GM19023 (cell line): ENCODE measurements at regions not wholly inside any gene's neighbourhood (a gene's known extent, or its start where the extent isn't known, plus 50 kb on each side); places are given as distances from the start of the nearest gene placed in this dataset.
"Not testable (repeated sequence)": the region's sequence is repeated elsewhere in the genome, so short reads cannot be mapped to it uniquely, and the experiment has no call there.

Source experiments
- ATAC-seq: cut with Tn5 transposase; IDR thresholded peaks from one replicate; pipeline ENCODE4 v1.9.1; 2021; ENCODE audit warnings: mild to moderate bottlenecking, moderate library complexity; ENCODE audit not compliant: unreplicated experiment

DNA sequence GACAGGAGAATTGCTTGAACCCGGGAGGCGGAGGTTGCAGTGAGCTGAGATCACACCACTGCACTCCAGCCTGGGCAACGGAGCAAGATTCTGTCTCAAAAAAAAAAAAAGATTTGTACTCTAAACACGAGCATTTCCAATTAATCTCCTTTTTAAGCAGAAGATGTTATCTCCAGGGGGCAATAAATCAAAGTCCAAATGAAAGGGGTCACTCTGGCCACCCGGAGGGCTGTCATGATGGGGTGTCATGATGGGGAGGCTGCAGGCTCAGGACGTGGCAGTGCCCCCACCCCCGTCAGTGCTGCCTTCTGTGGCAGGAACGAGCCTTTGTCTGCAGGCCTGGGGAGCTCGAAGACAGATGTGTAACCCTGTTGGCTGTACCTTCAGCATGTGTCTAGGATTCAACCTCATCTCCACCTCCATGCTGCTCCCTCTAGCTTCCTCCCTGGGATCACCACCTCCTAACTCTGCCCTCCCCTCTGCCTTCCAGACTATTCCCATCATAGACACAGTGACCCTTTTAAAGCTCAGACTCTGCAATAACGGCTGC lies 76.9 kb upstream of the YWHAQ start:
- no peak for ATAC-seq

- no peak for ATAC-seq
Measured at GRCh38 chr2:9708683-9709538, 78.1 kb upstream of the YWHAQ start.

- no peak for ATAC-seq
Measured at GRCh38 chr2:9709539-9710285, 78.9 kb upstream of the YWHAQ start.

GRCh38 chr2:9710311-9710710 lies 79.5 kb upstream of the YWHAQ start:
- ATAC-seq: no peak

GRCh38 chr2:9712263-9712662 lies 81.5 kb upstream of the YWHAQ start:
- no peak for ATAC-seq

- no peak for ATAC-seq
Measured at GRCh38 chr2:9714630-9715214, 83.9 kb upstream of the YWHAQ start.

GRCh38 chr2:9715238-9715637 lies 84.4 kb upstream of the YWHAQ start:
- no peak for ATAC-seq

GRCh38 chr2:9717886-9718451 lies 87.2 kb upstream of the YWHAQ start:
- ATAC-seq: no peak

GRCh38 chr2:9720352-9721093 lies 89.7 kb upstream of the YWHAQ start:
- no peak for ATAC-seq

GRCh38 chr2:9721344-9721743 lies 90.5 kb upstream of the YWHAQ start:
- no peak for ATAC-seq

- no peak for ATAC-seq
Measured at GRCh38 chr2:9722451-9722850, 91.7 kb upstream of the YWHAQ start.

DNA sequence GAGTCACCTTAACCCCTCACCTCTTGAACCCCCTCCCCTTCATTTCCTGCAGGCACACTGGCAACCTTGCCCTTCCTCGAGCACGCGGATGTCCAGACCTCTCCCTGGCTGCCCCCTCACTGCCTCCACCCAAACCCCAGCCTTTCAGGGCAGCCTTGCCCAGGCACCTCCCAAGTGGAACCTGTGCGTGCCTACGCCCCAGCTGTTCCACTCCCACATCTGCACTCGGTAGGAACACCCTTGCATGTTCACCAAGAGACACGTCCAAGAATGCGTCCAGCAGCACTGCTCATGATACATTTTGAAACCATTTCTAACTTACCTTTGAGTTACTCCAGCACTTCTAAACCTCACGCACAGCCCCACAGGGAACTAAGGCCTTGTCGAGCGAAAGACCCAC lies 93.8 kb upstream of the YWHAQ start:
- no peak for ATAC-seq

- no peak for ATAC-seq
Measured at GRCh38 chr2:9725106-9725505, 94.3 kb upstream of the YWHAQ start.

- ATAC-seq: not testable (repeated sequence)
Measured at GRCh38 chr2:9726016-9726415, 95.2 kb upstream of the YWHAQ start.

- ATAC-seq: not testable (repeated sequence)
Measured at GRCh38 chr2:9730523-9730922, 99.7 kb upstream of the YWHAQ start.

DNA sequence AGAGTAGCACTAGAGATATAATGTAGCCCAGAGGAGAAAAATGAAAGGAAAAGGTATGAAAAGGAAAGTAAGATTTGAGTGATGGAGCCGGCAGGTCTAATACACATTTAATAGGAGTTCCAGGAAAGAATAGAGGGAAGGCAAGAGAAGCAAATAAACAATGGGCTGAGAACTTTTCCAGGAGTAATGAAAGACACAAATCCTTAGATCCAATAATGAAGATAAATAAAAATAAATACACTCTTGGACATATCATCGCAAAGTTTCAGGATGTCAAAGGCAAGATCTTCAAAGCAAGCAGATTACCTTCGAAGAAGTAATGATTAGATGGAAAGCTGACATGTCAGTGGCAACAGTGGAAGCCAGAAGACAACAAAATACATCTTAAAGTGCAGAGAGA lies 102.0 kb upstream of the YWHAQ start:
- ATAC-seq: no peak

DNA sequence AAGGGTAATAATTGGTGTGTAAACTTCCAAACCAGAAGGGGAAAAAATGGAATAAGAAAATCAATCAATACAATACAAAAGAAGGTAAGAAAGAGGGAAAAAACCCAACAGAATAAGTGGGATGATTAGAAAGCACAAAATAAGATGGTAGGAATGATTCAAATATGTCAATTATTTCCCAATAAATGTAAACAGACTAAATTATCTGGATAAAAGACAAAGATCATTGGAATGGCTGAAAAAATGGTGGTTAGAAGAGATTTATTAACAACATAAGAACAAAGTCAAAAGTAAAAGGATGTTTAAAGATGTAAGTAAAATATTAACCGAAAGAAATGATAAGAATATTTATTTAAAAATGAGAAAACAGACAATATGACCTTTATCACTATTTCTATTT lies 103.5 kb upstream of the YWHAQ start:
- no peak for ATAC-seq

DNA sequence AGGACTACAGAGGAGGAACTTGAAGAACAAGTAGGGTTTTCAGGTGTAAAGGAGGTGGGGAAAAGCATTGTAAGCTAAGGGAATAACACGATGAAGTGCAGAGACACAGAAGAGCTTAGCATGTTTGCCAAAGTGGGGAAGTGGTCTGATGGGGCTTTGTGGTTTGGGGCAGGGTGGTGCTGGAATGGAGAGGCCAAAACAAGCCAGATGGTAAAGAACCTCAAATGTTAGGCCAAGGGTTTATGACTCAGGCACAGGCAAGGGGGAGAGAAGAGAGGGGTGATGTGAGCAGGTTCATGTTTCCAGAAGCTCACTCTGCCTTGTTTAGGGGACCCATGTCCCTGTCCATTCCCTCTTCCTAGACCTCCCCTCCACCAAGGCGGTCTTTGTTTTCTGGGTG lies 104.5 kb upstream of the YWHAQ start:
- ATAC-seq: no peak

- no peak for ATAC-seq
Measured at GRCh38 chr2:9736021-9736420, 105.2 kb upstream of the YWHAQ start.

DNA sequence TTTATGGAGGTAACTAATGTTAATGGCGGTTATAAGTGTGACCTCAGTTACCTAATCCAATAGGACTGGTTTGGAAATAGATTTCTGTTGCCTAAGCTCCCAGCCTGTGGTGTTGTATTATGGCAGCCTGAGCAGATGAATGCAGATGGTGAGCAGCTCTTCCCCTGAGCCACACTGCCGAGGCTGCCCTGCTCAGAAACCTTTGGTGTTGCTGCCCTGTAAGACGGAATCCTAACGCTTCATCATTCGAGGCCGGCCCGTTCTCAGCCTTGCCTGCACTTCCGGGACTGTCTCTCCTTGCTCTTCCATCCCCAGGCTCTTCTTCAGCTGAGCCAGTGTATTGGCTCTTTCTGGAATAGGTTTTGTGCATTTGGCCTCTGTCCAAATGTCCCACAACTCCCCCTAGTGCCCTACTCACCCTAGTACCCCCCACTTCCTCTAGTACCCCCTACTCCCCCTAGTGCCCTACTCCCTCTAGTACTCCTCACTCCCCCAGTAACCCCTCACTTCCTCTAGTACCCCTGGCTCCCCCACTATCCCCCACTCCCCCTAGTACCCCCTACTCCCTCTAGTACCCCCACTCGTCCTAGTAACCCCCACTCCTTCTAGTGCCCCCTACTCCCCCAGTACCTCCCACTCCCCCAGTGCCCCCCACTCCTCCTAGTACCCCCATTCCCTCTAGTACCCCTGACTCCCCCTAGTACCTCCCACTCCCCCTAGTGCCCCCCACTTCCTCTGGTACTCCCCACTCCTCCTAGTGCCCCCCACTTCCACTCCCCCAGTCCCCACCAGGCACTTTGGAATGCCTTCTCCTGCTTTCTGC lies 106.0 kb upstream of the TAF1B start:
- no peak for ATAC-seq
